ENCODE measurements at regions not wholly inside any gene's neighbourhood (a gene's known extent, or its start where the extent isn't known, plus 50 kb on each side); places are given as distances from the start of the nearest gene placed in this dataset.
A peak's percentile ranks its signal among the peaks of the same experiment; 100 is the strongest.
"Not testable (repeated sequence)": the region's sequence is repeated elsewhere in the genome, so short reads cannot be mapped to it uniquely, and the experiment has no call there.

DNA sequence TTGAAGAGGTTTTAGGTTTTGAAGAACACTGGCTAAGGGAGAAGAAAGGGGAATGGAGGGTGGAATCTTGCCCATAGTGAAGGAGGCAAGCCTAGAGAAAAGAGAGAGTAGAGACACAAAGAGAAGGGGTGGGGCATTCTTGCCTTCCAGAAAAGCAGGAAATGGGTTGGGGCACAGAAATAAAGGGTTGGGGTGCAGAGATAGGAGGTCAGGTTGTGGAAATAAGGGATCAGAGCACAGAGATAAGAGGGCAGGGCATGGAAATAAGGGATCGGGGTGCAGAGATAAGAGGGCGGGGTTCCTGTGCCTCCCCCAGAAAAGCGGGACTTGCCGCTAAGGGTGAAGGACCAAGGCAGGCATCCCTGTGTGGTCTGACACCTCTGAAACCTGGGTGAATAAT is 69.9 kb downstream of the ALG1L2 start:
- not testable (repeated sequence) for FAIRE-seq; DNase-seq (ENCODE audit: low spot score)

DNA sequence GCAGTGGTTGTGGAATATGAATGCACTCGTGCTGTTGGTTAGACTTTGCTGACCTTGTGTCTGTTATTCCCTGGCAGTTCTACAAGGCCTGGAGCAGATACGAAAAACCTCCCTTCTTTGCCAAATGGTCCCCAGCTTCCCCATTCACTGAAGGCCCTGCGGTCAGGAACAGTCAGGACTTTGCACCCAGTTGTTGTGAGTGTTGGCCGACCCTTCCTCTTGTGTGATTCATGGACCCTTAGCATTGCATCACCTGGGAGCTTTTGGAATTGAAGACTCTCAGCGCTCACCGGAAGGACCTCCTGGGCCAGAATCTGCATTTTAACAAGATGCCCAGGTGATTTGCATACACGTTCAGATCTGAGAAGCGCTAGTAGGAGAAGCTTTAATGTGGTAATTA is 71.6 kb downstream of the ALG1L2 start:
- not testable (repeated sequence) for DNase-seq (ENCODE audit: low spot score); FAIRE-seq

DNA sequence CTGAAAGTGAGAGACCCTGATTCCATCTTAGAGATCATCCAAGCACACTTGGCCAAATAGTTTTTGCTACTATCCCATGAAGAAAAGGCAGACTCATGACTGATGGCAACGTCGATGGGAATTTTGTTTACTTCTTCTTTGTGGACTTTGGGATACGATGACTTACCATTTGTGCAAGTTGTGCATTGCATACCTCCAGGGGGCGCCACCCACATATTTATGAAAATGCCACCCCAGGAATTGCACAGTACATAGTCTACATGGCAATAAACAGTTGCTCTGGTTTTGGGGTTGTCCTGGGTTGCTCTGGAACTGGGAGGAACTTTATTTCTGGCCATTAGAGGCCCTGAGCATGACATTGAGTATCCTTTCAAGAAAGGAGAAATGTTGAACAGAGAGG is 73.8 kb downstream of the ALG1L2 start:
- DNase-seq (ENCODE audit: low spot score); FAIRE-seq: not testable (repeated sequence)

DNA sequence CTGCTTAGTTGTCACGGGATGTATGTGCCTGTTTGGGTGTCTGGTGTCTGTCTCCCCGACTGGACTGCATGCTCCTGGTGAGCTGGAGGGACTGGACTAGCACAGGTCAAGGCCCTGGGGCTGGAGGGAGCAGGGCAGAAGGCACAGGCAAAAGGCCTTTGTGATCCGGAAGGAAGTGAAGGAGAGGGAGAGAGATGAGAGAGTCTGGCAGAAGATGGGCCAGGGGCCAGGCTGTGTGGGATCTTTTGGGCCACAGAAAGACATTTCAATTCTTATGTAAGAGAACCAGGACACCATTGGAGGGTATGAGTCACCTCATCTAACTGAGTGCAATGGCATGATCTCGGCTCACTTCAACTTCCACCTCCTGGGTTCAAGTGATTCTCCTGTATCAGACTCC is 85.2 kb downstream of the ALG1L2 start:
- not testable (repeated sequence) for FAIRE-seq; DNase-seq (ENCODE audit: low spot score)

DNA sequence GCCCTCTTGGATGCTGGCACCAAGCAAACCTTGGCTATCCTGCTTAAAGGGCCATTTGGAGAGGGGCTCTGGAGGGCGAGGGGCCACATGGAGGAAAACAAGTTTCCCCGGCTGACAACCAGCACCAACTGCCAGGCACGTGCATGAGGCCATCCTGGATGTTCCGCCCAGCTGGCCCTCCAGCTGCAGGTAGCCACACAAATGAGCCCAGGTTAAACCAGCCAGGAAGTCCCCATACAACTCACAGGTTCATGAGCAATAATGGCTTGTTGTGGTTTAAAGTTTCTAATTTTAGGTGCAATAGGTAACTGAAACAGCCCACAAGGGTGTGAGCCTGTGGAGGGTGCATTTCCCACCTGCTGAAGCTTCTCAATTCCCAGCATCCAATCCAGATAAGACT is 93.6 kb downstream of the ALG1L2 start:
- FAIRE-seq; DNase-seq (ENCODE audit: low spot score): not testable (repeated sequence)

DNA sequence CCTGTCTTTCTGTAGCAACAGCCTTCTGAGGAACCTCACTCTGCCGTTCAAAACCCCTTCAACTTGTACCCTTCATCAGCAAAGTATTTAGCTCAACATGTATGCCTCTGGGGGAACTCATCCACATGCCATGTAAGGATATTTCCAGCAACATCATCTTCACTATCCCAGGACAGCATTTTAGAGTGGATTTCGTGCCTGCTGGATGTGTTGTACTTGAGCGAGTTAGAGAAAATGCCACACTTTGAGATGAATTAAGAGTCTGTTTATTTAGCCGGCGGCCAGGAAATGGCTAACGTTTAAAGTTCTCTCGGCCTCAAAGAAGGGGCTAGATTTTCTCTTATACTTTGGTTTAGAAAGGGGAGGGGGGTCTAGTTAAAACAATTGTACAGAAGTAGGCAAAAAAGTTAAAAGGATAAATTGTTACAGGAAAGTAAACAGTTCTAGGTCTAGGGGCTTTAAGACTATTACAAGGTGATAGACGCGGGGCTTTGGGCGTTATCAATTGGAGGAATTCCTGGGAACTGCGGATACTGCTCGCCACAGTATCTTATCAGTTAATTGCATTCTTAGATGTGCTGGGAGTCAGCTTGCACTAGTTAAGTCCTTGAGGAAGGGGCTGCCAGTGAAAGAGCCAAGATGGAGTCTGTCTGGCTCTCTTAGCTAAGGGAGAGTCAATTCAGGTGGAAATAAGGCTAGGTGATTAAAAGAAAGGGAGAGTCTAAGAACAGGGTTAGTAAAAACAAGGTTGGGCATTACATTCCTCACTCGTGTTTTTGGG is 95.0 kb downstream of the ALG1L2 start:
- FAIRE-seq, result not testable (repeated sequence)

DNA sequence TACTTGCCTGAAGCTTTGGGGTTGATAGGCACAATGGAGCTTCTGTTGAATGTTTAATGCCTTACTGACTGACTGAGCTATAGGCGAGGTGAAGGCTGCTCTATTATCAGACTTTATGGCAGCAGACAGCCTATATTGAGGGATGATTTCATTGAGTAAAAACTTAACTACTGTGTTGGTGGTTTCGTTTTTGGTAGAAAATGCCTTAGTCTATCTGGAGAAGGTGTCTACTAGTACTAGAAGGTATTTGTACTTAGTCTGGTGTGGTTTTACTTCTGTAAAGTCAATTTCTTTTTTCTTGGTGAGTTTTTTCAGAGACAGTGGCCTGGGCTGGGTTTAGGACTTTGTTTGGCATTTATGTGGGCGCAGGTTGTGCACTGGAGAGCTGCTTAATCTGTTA is 97.2 kb downstream of the ALG1L2 start:
- not testable (repeated sequence) for FAIRE-seq; DNase-seq (ENCODE audit: low spot score)

More for the DNA sequence above, 95.0 kb downstream of the ALG1L2 start:
- DNase-seq (ENCODE audit: low spot score), result not testable (repeated sequence)

DNA sequence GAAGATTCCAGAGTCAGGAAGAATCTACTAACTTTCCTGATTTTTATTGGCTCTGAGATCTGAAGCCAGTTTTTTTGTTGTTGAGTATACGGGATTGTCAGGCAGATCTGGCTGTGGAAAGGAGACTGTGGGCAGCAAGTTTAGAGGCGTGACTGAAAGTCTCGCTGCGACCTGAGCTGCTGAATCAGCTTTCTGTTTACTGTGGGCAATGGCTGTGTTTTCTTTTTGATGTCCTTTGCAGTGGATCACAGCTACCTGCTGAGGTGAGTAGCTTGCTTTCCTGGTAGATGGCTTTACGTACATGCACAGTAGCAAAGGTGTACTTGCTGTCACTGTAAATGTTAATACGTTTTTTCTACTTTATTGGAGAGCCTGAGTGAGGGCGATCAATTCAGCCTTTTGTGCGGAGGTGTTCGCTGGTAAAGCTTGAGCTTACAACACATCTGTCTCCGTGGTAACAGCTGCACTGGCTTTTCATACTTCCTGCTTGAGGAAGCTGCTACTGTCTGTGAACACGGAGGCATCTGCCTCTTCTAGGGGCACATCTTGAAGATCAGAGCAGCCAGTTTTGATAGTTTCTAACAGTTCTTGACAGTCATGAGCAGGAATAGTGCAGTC is 97.8 kb downstream of the ALG1L2 start:
- DNase-seq (ENCODE audit: low spot score), result peak; percentile 1

DNA sequence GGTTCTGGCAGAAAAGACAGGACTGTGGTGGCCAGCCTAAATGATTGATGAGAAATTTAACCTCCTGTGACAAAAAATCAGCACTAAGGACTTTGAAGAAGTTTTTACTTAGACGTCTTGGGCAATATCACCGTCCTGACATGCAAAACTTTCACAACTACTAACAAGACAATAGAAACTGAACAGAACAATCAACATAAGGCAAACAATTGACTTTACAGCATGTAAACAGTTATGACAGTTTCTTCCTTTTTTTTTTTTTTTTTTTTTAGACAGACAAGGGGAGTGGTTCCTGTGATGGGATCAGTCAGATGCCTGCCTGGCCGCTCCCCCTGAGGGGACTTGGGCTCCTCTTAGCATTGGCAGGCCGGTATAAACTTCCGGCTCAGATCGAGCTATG is 100.8 kb downstream of the ALG1L2 start:
- DNase-seq (ENCODE audit: low spot score); FAIRE-seq: not testable (repeated sequence)

More for the DNA sequence above, 97.8 kb downstream of the ALG1L2 start:
- FAIRE-seq, result not testable (repeated sequence)

DNA sequence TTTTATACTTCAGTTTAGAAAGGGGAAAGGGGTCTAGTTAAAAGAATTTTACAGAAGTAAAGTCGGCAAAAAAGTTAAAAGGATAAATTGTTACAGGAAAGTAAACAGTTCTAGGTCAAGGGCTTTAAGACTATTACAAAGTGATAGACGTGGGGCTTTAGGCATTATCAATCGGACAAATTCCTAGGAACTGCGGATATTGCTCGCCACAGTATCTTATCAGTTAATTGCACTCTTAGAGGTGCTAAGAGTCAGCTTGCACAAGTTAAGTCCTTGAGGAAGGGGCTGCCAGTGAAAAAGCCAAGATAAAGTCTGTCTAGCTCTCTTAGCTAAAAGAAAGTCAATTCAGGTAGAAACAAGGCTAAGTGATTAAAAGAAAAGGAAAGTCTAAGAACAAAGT is 102.1 kb downstream of the ALG1L2 start:
- not testable (repeated sequence) for DNase-seq (ENCODE audit: low spot score); FAIRE-seq

DNA sequence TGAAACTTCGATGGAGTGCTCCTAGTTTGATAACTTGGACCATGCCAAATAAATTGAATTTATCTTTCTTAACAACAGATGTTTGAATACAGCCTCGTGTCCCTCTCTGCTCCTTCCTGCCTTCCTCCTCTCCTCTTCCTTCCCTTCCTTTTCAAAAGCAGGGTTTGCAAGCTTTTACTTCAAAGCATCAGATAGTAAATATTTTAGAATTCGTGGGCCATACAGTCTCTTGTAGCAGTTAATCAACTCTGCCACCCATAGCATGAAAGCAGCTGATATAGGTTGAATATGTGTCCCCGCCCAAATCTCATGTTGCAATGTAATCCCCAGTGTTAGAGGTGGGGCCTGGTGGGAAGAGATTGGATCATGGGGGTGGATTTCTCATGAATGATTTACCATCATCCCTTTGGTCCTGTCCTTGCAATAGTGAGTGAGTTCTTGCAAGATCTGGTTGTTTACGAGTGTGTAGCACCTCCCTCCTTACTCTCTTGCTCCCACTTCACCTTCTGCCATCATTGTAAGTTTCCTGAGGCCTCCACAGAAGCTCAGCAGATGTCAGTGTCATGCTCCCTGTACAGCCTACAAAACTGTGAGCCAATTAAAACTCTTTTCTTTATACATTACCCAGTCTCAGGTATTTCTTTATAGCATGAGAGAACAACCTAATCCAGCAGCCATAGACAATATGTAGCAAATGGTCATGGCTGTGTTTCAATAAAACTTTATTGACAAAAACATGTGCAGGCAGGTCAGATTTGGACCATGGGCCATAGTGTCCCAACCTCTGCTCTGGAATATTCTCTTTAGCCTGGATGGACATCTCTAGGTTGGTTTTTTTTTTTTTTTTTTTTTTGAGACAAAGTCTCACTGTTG is 102.8 kb downstream of the ALG1L2 start:
- DNase-seq (ENCODE audit: low spot score); FAIRE-seq: not testable (repeated sequence)

DNA sequence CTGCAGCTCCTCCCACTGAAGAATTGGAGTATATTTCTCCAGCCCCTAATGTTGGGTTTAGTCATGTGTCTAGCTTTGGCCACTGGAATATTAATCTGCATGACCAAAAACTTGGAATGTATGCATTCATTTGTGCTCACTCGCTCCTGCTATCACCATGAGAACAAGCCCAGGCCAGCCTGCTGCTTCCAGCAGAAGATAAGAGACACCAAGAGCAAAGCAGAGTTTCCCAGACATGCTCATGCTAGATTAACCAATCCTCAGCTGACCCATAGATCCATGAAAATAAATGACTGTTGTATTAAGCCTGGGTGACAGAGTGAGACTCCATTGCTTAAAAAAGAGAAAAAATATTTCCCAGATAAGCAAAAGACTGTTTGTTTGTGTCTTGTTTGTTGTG is 119.6 kb downstream of the ALG1L2 start:
- FAIRE-seq; DNase-seq (ENCODE audit: low spot score): not testable (repeated sequence)

DNA sequence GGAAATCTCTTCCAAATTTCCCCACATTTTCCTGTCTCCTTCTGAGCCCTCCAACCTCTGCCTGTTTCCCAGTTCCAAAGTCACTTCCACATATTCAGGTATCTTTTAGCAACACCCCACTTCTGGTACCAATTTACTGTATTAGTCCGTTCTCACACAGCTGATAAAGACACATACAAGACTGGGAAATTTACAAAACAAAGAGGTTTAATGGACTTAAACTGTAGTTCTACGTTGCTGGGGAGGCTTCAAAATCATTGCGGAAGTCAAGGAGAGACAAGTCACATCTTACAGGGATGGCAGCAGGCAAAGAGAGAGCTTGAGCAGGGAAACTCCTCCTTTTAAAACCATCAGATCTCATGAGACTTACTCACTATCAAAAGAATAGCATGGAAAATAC is 122.0 kb downstream of the ALG1L2 start:
- DNase-seq (ENCODE audit: low spot score); FAIRE-seq: not testable (repeated sequence)

DNA sequence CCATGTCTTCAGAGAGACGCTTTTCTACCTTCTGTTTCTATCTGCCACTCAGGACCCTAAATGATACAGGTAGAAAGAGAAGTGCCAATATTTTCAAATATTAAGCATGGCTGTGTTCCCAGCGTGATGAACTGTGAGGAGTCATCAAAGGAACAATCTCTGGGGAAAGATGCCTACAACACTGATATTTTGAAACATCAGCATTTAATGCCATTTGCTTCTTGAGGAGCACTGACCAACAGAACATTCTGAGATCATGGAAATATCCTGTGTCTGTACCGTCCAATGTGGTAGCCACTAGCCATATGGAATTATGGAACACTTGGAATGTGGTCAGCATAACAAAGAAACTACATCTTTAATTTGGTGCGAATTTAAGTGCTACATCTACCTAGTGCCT is 117.9 kb upstream of the COL6A5 start:
- DNase-seq (ENCODE audit: low spot score), result no peak
- FAIRE-seq, result no peak

DNA sequence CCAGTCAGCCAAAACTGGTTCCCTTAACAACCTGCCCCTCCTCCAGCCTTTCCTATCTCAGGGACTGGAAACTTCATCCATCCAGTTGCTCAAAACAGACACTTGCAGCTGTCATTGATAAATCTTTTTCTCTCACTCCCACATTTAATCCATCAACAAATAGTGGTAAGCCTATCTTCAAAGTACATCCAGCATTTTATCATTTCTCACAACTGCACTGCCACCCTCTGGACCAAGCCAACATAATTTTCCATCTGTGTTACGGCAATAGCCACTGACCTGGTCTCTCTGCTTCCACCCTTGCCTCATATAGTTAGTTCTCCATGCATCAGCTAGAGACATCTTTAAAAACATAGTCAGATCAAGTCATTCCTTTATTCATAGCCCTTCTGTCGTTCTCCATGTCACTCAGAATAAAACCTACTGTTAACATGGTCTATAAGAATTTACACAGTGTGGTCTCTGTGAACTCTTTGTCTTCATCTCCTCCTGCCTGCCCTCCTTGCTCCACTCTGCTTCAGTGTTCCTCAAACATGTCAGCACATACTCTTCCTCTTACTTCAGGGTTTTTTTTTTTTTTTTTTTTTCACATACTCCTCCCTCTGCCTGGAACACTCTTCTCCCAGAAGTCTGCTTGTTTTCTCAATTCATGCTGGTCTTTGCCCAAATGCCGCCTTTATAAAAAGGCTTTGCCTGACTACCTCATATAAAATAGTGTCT is 102.5 kb upstream of the COL6A5 start:
- DNase-seq (ENCODE audit: low spot score) (no peak), FAIRE-seq (no peak)

DNA sequence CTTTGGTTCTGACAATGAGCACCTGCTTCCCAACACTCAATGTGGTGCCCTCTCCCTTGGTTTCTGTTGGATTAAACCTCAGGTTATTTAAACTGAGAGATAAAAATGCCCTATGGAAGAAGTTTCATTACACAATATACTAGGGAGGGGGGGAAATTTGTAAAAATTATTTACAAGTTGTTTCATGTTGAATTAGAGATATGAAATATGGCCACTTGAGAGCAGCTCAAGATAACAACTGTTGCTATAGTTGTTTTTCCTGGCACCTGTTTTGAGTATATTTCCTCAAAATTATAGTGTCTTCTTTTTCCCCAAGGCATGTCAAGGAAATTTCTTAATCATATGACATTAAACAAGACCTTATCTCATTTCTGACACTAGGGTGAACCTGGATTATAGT is 101.7 kb upstream of the COL6A5 start:
- FAIRE-seq, result no peak

DNA sequence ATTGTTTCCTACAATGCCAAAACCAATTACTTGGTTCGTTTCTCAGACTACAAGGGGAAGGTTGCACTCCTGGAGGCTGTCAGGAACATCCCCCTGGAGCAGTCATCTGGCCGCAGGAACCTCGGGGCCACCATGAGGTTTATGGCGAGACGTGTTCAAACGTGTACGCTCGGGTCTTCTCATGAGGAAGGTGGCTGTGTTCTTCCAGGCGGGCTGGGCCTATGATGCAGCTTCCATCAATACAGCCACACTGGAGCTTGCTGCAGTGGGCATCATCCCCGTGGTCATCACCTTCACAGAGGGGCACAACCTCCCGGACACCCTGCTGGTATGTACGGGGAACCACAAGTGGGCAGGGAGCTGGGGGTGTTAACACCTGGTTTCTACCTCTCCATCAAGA is 94.5 kb upstream of the COL6A5 start:
- DNase-seq (ENCODE audit: low spot score) (no peak), FAIRE-seq (no peak)

More for the DNA sequence above, 101.7 kb upstream of the COL6A5 start:
- no peak for DNase-seq (ENCODE audit: low spot score)

DNA sequence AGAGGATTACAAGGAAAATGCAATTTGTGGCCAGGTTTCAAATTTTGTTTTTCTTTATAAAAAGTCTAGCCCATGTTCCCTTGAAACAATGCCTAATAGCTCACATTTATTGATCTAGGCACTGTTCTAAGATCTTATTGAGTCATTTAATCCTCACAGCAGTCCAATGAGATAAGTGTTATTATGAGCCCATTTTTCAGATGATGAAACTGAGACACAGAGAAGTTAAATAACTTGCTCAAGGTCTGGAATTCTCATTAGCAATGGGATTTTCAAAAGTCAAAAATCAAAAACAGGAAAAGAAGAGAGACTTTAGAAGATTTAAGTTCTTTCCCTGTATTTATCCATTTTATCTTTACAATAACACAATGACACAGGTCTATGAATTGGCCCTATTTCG is 90.0 kb upstream of the COL6A5 start:
- FAIRE-seq (no peak), DNase-seq (ENCODE audit: low spot score) (no peak)

DNA sequence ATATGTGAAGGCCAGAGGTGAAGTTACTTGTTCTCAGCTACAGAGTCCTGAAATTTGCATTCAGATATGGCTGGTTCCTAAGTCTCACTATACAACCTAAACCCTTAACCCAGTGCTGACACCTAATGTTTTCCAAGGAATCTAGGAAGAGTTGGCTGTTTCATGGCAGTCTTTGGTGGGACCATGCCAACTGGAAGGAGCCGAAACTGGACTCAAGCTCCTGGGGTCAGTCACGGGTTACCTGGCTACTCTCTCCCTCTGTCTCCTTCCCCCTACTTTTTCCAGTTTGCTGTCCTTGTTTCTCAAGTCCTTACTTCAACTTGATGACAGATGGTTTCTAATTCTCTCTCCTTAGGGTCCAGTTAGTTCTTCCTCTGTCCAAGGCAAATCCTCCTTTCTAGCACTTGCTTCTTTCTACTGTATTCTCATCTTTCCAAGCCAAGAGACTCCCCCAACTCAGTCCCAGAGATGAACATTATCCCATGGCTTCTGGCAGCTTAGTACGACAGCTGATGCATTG is 88.6 kb upstream of the COL6A5 start:
- no peak for FAIRE-seq

DNA sequence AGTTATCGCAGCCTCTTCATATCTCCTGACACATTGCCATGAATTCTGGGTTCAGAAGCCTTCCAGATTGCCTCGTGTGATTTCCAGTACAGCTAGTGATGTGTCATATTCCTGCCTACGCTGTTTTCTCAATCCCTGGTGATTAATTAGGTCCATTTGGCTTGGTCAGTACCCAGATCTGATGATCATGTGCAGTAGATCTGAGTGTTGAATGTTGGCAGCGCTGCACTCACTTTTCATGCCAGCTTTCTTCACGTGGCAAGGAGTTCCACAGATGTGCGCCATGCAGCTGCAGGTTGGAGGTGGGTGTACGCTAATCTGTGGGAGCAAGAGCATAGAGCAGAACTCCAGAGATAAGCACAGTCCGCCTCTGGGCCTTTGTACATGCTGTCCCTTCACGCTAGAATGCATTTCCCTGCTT is 86.9 kb upstream of the COL6A5 start:
- FAIRE-seq (no peak), DNase-seq (ENCODE audit: low spot score) (no peak)

More for the DNA sequence above, 88.6 kb upstream of the COL6A5 start:
- DNase-seq (ENCODE audit: low spot score), result no peak
